Medulla oblongata (tissue), 1 donor: ENCODE measurements at regions not wholly inside any gene's neighbourhood (a gene's known extent, or its start where the extent isn't known, plus 50 kb on each side); places are given as distances from the start of the nearest gene placed in this dataset.

Experiments used
- DNase-seq: peaks from one replicate; pipeline ENCODE4 v3.0.0-alpha.2; 2015; ENCODE audit errors: extremely low spot score

DNA sequence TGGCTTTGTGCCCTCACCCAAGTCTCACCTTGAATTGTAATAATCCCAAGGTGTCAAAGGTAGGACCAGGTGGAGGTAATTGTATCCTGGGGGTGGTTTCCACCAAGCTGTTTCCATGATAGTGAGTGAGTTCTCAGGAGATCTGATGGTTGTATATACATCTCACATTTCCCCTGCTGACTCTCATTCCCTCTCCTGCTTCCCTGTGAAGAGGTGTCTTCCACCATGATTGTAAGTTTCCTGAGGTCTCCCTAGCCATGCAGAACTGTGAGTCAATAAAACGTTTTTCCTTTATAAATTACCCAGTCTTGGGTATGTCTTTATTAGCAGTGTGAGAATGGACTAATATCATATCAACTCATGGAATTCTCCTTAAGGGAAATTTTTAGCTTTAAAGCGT, 302.6 kb downstream of the LIG4 start:
- no peak for DNase-seq

DNA sequence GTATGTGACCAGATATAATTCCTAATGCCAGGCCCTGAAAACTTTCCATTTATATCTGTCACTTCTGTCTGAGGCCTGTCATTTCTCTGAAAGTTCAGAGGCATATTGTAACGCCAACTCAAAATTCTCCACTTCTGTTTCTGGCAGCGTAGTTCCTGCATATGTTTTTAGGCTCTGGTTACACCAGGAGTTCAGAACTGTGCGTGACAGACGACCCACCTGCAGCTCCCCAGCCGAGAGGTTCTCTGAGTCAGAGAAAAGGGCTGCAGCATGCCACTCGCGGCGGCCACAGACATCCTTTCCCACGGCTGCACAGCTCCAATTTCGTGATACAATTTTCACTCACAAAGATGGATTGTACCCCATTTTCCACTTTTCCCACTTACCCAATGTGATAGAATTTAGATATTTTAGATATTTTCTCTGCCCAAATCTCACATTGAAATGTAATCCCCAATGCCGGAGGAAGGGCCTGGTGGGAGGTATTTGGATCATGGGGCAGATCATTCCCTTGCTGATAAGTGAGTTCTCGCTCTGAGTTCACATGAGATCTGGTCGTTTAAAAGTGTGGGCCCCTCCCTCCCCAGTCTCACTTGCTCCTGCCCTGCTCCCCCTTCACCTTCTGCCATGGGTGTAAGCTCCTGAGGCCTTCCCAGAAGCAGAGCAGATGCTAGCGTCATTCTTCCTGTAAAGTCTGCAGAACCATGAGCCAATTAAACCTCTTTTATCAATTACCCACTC, 308.1 kb downstream of the LIG4 start:
- no peak for DNase-seq

DNA sequence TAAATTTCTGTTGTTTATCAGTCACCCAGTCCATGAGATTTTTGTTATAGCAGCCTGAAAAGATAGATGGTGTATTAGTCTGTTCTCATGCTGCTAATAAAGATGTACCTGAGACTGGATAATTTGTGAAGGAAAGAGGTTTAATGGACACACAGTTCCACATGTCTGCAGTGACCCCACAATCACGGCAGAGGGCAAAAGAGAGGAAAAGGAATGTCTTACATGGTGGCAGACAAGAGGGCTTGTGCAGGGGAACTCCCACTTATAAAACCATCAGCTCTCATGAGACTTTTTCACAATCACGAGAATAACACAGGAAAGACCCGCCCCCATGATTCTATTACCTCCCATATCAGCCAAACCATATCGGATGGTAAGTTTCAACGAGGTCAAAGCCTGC, 309.2 kb downstream of the LIG4 start:
- DNase-seq, result no peak

DNA sequence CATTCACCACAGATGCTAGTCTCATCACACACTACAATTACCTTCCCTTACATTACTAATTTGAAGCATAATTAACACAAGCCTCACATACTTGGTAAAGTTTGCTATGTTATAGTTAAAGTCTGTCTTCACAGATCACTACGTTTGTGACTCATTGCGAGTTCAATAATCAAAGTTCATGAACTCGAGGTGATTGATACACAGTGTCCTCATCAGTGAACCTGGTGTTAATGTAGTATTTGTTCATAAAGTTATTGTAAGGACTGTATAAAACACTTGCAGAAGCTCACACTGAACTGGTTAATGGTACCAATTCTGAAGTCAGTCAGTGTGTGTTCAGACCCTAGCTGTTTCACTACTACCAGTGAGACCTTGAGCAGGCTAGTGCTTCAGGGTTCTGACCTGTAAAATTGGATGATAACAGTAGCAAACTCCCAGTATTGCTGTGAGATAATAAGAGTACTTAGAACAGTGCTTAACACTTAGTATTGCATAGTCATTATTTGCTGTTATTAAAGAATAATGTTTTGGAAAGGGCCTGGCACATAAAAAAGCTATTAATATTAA, 313.3 kb downstream of the LIG4 start:
- DNase-seq, result no peak

DNA sequence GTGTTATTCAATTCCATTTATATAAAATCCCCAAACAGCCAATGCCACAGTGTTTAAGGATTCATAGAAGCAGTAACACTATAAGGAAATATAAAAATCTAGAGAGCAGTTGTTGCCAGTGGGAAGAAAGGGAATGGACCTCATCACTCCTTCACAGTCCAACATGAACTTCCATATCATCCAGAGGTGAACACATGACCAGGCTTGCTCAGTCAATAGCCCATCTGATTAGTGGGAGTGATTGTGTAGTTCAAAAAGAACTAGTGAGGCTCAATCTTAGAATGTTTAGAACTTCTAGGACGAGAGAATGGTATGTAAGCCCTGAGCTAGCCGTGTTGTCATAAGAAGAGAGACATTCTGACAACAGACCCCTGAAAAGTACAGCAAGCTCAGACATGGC, 314.1 kb downstream of the LIG4 start:
- DNase-seq, result no peak

DNA sequence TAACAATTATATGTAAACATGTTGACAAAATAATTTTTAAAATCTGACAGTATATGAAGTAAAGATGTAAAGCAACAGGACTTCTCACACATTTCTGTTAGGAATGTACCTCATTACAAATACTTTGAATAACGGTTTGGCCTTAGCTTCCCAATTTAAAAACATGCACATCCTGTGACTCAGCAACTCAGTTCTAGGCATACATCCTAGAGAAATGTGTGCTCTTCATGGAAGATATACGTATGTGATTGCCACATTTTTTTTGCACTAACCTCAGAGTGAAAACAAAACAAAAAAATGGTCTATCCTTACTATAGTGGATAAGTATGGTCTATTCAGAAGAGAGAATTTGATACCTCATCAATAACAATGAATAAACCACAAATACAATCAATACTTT, 314.6 kb downstream of the LIG4 start:
- no peak for DNase-seq

DNA sequence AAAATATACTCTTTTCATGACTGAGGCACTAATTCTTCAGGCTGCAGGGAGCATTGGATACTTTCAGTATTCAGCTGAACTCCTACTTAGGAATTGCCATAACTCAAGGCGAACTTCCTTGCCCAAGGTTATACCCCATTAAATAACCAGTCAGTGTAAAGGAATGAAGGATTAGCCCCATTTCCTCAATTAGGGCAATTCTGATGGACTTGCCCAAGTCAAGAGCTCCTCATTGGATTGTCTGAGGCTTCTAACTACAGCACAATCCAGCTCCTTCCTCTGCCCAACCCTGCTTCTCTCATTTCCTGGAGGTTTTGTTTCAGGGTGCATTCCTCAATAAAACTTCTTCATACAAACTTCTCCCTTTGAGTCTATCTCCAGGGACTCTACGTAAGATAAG, 329.2 kb downstream of the LIG4 start:
- DNase-seq, result no peak

DNA sequence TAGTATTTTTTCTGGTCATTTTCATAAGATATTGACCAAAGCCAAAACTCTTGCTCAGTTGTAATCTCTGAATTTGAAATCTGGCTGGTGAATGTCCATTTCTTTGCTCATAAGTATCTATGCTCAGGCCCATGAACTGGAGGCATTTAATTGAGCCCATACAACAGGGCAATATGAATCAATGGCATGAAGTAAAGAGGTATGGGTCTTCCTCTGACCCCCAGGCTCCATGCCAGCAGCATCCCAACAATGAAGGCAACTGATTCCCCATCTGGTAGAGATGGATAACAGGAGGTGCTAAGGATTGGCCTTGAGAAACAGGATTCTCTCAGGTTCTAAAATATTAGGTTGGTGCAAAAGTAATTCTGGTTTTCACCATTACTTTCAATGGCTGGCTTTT, 330.8 kb downstream of the LIG4 start:
- DNase-seq, result no peak

DNA sequence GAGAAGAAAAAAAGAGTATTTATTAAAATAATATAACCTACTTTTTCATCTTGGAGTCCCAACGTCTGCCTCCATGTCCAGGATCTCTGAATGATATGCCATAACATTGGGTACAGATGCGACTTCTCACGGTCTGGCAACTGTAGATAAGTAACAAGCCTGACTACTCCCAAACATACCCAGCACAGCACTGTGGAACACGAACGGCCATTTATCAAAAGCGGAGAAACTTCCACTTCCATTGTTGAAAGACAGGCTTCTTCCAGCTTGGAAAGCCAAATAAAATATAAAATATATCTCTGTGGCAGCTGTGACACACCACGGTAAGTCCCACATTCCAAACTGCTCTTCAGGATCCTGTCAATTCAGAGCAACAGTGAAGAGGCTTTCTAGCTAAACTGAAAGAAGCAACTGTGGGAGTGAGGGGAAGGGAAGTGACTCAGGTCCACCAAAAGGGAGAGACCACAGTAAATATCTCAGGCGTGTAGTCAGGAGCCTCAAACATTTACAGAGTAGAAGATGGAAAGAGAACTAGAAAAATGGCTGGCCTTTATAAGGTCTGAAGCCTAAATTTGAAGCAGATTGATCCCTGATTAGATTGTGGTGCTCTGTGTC, 331.7 kb downstream of the LIG4 start:
- no peak for DNase-seq

DNA sequence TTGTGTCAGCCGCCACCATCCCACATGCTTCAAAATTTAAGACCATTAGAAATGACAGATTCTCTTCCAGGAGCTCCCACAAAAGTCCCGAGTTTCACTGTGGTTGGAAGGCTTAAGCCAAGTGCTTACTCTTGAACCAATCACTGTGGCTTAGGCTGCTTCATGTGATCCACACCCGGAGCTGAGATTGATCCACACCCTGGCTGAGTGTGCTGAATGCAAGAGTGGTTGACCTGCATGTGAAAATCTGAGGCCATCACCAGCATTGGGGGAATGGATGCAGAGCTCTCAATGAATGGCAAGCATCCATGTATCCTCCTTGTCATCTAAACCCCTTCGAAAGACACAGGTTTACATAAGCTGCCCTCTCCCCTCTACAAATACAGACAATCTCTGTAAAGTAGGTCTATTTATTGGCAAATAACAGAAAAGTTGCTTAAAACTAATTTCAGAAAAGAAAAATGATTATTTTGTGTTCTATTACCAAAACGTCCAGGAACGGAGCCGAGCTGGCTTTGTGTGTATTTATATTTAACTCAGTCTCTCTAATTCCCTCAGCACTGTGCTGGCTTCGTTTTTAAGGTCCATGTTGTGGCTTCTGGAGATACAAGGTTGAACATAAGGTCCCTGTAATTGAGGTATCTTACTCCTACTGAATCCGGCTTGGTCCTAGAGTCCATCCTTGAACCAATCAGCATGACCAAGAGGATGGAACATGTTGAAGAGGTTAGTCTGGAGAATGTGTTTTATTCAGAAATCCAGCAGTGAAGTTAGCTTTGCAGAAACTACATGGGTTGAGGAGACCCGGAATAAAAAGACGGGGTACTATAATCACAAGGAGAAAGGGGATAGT, 332.4 kb downstream of the LIG4 start:
- DNase-seq, result no peak

DNA sequence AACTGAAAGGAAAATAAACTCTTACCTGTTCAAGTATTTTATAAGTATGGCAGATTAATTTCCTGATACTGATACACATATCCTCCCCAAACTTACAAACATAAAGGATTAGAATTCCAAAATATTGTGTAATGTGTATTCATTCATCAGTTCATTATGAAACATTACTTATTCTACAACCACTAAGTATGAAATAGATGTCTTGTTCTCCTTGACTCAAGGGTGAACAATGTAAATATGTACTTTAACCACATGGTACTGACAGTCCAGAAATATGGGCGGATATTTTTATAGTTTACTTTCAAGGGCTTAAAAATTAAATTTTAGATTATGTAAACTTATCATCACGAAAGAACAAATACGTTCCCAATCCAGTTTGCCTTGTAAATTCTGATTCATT, 334.0 kb downstream of the LIG4 start:
- no peak for DNase-seq

DNA sequence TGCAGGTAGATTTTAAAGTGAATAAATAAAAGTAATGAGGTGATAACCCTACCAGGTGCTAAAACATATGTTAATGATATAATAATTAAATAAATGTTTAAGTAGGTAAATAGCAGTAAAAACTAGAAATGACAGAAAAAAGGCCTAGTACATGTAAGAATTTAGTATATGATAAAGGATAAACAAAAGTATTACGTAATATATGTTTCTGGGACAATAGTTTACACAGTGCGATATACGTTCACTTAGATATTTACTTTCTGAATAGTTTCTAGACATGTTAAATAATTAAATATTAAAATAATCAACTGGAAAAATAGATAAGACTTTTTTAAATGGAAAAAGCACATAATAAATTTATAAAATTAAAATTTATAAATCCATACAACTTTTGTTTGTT, 340.9 kb downstream of the LIG4 start:
- no peak for DNase-seq

DNA sequence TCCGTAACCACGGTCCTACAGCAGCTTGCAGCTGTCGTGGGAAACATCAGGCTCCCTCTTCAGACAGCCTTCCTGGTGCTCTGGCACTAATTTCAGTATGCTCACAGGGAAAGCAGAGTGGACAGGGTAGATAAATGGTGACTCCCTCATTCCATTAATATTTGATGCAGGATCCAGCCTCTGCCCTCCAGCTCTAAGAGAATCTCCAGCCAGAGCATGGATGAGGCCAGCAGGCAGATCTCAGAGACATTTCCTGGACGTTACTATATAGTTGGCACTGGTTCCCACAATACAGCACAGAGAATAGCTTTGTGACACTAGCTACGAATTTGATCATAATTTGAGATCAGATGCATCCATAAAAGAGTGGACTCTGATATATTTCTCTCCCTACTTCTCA, 341.4 kb downstream of the LIG4 start:
- no peak for DNase-seq

DNA sequence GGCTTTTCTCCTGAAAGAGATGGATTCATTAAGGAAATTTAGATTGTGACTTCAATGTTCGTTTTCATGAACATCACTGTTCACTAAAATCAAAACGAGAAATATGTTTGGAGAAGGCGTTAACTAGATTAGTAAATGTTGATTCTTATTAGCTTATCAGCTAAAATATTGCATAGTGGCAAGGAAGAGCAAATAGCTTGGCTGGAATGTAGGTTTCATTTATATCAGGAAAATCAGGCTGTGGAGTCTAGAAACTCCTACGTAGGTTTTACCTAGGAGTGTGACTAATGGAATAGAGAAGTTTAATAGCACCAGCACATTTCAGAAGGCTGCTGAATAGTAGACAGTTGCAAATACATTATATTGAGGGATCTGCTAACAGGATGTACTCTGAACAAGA, 344.9 kb downstream of the LIG4 start:
- no peak for DNase-seq

DNA sequence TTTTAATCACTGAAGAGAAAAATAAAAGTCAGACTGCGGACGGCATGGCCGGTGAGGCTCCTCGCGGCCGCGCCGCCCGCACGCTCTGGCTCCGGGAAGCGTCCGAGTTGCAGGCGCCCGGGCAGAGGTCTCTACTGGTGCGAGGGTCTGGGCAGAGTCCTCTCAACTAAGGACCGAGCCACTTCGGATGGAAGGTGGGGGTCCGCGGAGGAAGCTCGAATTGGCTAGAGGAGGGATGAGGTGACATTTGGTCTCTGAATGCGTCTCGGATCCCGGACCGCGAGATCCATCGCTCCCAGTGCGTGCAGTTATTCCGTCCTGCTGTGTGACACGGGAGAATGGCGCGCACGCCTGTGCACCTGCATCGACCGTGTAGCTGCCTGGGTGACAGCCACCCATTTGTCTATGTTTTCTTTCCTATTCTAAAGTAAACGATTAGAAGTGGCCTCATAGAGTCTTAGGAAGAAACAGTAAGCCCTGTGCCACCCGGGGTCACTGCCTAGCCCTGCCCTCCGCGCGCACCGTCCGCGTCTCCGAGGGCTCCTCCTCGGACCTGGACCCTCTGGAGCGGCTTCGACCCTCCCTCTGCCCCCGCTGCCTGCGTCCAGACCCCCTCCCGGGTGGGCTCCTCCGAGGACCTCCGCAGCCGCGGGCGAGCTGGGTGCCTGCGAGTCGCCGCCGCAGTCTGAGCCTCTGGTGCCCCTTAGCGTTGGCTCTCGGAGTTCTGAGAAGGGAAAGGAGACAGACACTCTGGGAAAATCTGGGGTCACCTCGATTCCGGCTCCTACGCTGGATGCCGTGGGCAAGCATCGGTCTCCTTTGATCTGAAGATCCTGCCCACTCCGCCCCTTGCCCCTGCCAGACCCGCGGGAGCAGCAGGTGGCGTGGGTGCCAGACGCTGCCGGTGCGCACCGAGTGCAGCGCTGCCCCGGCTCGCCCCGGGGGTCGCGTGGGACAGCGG, 347.4 kb downstream of the LIG4 start:
- DNase-seq, result peak; percentile 37

DNA sequence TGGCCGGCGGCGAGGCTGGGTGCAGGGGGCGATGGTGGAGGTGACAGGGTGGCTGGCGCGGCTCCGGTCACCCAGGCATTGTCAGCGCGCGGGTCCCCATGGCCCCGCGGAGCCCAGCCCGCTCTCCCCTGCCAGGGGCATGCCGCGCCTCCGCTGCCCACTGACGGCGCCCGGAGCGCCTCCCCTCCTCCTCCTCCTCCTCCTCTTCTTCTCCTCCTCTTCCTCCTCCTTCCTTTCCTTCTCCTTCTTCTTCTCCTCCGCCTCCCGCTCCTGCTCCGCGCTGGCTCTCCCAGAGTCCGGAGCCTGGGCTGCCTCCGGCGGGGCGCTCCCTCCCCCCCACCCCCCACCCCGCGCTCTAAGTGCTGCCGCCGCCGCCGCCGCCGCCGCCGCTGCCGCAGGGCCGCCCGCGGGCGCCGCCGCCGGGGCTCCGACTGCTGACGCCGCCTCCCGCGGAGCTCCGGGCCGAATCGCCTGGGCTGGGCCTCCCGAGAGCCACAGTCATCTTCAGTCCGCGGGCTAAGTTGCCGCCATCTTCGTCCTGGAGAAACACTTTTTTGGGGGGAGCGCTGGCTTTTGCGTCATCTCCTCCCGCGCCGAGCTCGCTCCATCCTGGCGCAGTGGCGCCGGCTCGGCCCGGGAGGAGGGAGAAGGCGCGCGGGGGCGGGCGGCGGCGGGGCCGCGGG, 348.3 kb downstream of the LIG4 start:
- DNase-seq, result no peak

DNA sequence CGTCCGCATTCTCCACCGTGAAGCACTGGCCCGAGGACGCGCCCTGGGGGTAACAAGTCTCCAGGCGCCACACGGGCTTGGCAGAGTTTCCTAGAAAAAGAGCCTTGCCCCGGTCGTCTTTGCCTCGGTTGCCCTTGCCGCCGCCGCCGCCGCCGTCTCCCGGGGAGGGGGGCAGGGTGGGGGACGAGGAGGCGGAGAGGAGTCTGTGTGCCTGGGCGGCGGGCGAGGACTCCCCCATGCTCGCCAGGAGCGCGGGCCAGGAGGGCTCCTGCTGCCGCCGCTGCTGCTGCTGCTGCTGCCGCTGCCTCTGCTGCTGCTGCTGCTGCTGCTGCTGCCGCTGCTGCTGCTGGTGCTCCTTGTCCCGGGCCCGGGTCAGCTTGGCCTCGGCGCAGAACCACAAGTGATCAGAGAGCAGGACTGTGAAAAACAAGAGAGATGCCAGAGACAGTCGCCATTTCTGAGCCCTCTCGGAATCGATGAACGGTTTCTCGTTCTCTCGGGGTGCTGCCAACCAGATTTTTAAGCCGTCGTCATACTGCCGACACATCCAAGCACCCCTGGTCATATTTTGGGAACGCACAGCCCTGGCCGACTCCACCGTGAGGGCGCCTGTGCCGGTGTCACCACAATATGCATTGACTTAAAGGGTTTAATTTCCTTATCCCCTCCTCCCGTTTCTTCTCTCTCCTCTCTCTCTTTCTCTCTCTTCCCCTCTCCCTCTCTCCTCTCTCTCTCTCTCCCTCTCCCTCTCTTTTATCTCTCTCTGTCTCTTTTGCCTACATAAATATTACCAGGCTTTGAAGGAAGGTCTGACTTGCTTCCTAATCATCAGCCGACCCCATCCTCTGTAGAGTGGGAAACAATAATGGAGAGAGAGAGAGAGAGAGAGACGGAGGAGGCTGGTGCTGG, 349.1 kb downstream of the LIG4 start:
- DNase-seq, result peak; percentile 16

DNA sequence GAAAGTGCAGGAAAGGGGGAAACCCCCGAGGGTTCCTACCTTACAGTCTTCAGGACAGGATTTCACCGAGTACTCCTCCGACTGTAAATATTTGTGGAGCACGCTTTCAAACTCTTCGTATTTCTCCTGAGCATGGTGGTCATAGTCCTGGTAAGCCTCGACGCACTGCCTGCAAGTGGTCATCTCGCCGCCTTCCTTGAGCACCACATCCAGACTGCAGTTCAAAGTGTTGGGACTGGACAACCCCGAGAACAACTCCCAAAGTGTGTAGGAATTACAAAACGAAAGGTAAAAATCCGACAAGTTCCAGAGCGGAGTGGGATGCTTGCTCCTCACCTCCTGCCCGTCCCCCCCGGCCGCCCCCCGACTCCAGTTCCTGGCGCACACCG, 349.7 kb downstream of the LIG4 start:
- DNase-seq, result no peak

DNA sequence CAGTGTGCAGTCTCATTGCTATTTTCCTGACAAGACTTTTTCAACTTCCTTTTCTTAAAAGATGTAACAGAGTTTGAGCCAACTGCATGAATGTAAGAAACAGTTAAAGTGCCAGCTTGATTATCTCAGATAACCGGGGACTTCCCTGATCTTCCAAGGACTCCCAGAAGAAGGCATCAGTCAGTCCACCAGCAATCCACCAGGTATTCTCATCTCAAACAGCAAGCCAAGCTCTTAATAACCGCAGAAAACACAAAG, 350.1 kb downstream of the LIG4 start:
- no peak for DNase-seq
